B cell (primary cell): ENCODE measurements at regions not wholly inside any gene's neighbourhood (a gene's known extent, or its start where the extent isn't known, plus 50 kb on each side); places are given as distances from the start of the nearest gene placed in this dataset.

ENCODE experiments used
- ATAC-seq: fragments of 200-7000 bp; cut with Tn5 transposase; one replicate; pipeline ENCODE4 v1.10.0; 2021; ENCODE audit warnings: low read depth, mild to moderate bottlenecking, moderate number of reproducible peaks, moderate library complexity
- CTCF ChIA-PET: fragments of 350-600 bp; sonication (Branson Sonifier 250); formaldehyde crosslinking; loops from one replicate; lab custom pipeline; 2021; ENCODE audit warnings: antibody characterized with exemption, inconsistent platforms; lab: Charles Lee
- POLR2A ChIA-PET: fragments of 350-600 bp; sonication (Branson Sonifier 250); formaldehyde crosslinking; loops from one replicate; lab custom pipeline; 2021; ENCODE audit warnings: antibody characterized with exemption; lab: Charles Lee
- DNase-seq: peaks from one replicate; pipeline ENCODE4 v3.0.0; 2013
- H2AFZ ChIP-seq: 2 replicates; pipeline ENCODE4 v1.6.1; 2012; ENCODE audit warnings: mild to moderate bottlenecking, low read depth, low read length; ENCODE audit not compliant: insufficient read depth, poor library complexity, severe bottlenecking
- H3K27ac ChIP-seq, 2 donors: 1 replicate in 1 of 2; 2 replicates in 1 of 2; pipeline ENCODE4 v1.5.1; 2012 to 2013; ENCODE audit warnings: low read length in 2 of 2, mild to moderate bottlenecking in 2 of 2, moderate library complexity in 1 of 2
- H3K27me3 ChIP-seq, 4 experiments: fragments of 200-600 bp in 1 of 4; sonication (generic) in 1 of 4; replicated peaks in 1 of 4; 1 replicate in 2 of 4; 2 replicates in 2 of 4; pipeline versions ENCODE4 v1.6.1 to v1.7.0; 2013 to 2016; ENCODE audit warnings: low read length in 3 of 4, mild to moderate bottlenecking in 2 of 4, mixed read lengths in 1 of 4, moderate library complexity in 1 of 4; ENCODE audit not compliant: insufficient read depth in 4 of 4, control insufficient read depth in 3 of 4; ENCODE audit errors: control extremely low read depth in 1 of 4
- H3K36me3 ChIP-seq, 2 experiments: replicated peaks in 1 of 2; 1 replicate in 1 of 2; 2 replicates in 1 of 2; pipeline versions ENCODE4 v1.6.1 to v1.7.1; 2013; ENCODE audit warnings: low read length in 1 of 2; ENCODE audit not compliant: insufficient read depth in 2 of 2, control insufficient read depth in 1 of 2; ENCODE audit errors: control extremely low read depth in 1 of 2, extremely low read depth in 1 of 2
- H3K4me1 ChIP-seq, 2 donors: fragments of 200-600 bp in 1 of 2; sonication (generic) in 1 of 2; 1 replicate in 1 of 2; 2 replicates in 1 of 2; pipeline versions ENCODE4 v1.5.1 to v1.6.1; 2013 to 2017; ENCODE audit warnings: low read length in 2 of 2; ENCODE audit not compliant: control insufficient read depth in 2 of 2, insufficient read depth in 2 of 2
- H3K4me2 ChIP-seq: replicated peaks from 2 replicates; pipeline ENCODE3; 2012; ENCODE audit warnings: mild to moderate bottlenecking, low read depth, low read length; ENCODE audit not compliant: poor library complexity, severe bottlenecking
- H3K4me3 ChIP-seq, 5 experiments: fragments of 200-600 bp in 1 of 5; sonication (generic) in 1 of 5; 1 replicate in 3 of 5; 2 replicates in 2 of 5; pipeline versions ENCODE4 v1.5.1 to v1.7.0; 2011 to 2016; ENCODE audit warnings: low read length in 4 of 5, mild to moderate bottlenecking in 4 of 5, low read depth in 2 of 5, control low read depth in 1 of 5, moderate library complexity in 1 of 5; ENCODE audit not compliant: insufficient read depth in 1 of 5; ENCODE audit errors: control extremely low read depth in 1 of 5, extremely low read depth in 1 of 5
- H3K79me2 ChIP-seq: fragments of 200-600 bp; sonication (generic); one replicate; pipeline ENCODE4 v1.6.0; 2016; ENCODE audit warnings: low read length; ENCODE audit not compliant: control insufficient read depth, insufficient read depth
- H3K9ac ChIP-seq: fragments of 200-600 bp; sonication (generic); 2 replicates; pipeline ENCODE4 v1.6.1; 2017; ENCODE audit warnings: mild to moderate bottlenecking, low read length, moderate library complexity
- H3K9me3 ChIP-seq, 3 donors: one replicate each; pipeline versions ENCODE4 v1.6.1 to v1.7.1; 2013; ENCODE audit warnings: low read length in 2 of 3; ENCODE audit not compliant: control insufficient read depth in 2 of 3, insufficient read depth in 1 of 3; ENCODE audit errors: control extremely low read depth in 1 of 3
- H4K20me1 ChIP-seq: 2 replicates; pipeline ENCODE4 v1.6.0; 2012; ENCODE audit warnings: mild to moderate bottlenecking, low read length; ENCODE audit not compliant: insufficient read depth, control insufficient read depth, poor library complexity, severe bottlenecking
- H3K27ac Mint-ChIP-seq: one replicate; pipeline ENCODE4 v1.8.0; 2021; ENCODE audit warnings: mixed read lengths
- H3K27me3 Mint-ChIP-seq: one replicate; pipeline ENCODE4 v1.8.0; 2021; ENCODE audit warnings: mixed read lengths
- H3K4me1 Mint-ChIP-seq: one replicate; pipeline ENCODE4 v1.8.0; 2021; ENCODE audit warnings: mixed read lengths
- H3K4me3 Mint-ChIP-seq: one replicate; pipeline ENCODE4 v1.8.0; 2021; ENCODE audit warnings: mixed read lengths
- H3K9me3 Mint-ChIP-seq: one replicate; pipeline ENCODE4 v1.8.0; 2022; ENCODE audit warnings: mixed read lengths; ENCODE audit not compliant: insufficient read depth
- EZH2 ChIP-seq: IDR thresholded peaks from 2 replicates; pipeline ENCODE4 v1.6.1; 2012; ENCODE audit warnings: borderline replicate concordance, low read depth, mild to moderate bottlenecking, moderate library complexity, low read length; ENCODE audit not compliant: insufficient read depth, poor library complexity, severe bottlenecking
- WGBS: methylation state at CpG from one replicate; pipeline ENCODE4 v1.1.5; 2013; ENCODE audit warnings: missing lambda C conversion rate; ENCODE audit not compliant: insufficient coverage; 5-methylcytosine and 5-hydroxymethylcytosine counted together
- intact Hi-C: fragments of 100-400 bp; cut with micrococcal nuclease; formaldehyde crosslinking; loops from one replicate; pipeline ENCODE4 v1.10.0; 2022
- TF ChIP-seq, protein P1 (sequence below): fragments of 200-600 bp; IDR thresholded peaks from one replicate; pipeline ENCODE4 v1.8.0; 2022; ENCODE audit warnings: antibody characterized with exemption, mild to moderate bottlenecking

DNA sequence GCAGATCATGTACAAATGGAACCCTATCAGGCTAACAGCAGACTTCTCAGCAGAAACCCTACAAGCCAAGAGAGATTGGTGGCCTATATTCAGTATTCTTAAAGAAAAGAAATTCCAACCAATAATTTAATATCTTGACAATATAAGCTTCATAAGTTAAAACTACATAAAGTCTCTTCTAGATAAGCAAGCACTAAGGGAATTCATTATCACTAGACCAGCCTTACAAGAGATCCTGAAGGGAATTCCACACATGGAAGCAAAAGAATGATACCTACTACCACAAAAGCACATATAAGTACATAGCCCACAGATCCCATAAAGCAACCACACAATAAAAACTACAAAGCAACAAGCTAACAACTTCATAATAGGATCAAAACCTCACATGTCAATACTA is 60.4 kb upstream of the SCAF11 start:
- POLR2A ChIA-PET = no interaction called here
- CTCF ChIA-PET = no interaction called here
- no peak overlapping the region for H3K4me3 ChIP-seq
- H3K9ac ChIP-seq = no peak overlapping the region
- H3K27ac ChIP-seq = no peak overlapping the region
- ATAC-seq (no peak), DNase-seq (no peak)
- Mint-ChIP-seq H3K27me3 (peaks cover 3% of the 10 kb centered on the region), H3K4me1 (no peaks in the 10 kb centered on the region), H3K27ac (no peak overlapping the region), H3K9me3 (peaks cover 13% of the 10 kb centered on the region), H3K4me3 (no peak overlapping the region)
- H3K36me3 ChIP-seq = no peaks in the 10 kb centered on the region
- no peak overlapping the region for H3K4me2 ChIP-seq
- no peaks in the 10 kb centered on the region for H4K20me1 ChIP-seq
- H3K9me3 ChIP-seq = peaks cover 3 to 28% (median 27%) of the 10 kb centered on the region in 3 donors
- H3K27me3 ChIP-seq = no peaks in the 10 kb centered on the region
- H3K79me2 ChIP-seq = no peaks in the 10 kb centered on the region
- H2AFZ ChIP-seq = no peak overlapping the region
- intact Hi-C loops = no loop called here
- H3K4me1 ChIP-seq = no peaks in the 10 kb centered on the region
- TF ChIP-seq, protein P1, sequence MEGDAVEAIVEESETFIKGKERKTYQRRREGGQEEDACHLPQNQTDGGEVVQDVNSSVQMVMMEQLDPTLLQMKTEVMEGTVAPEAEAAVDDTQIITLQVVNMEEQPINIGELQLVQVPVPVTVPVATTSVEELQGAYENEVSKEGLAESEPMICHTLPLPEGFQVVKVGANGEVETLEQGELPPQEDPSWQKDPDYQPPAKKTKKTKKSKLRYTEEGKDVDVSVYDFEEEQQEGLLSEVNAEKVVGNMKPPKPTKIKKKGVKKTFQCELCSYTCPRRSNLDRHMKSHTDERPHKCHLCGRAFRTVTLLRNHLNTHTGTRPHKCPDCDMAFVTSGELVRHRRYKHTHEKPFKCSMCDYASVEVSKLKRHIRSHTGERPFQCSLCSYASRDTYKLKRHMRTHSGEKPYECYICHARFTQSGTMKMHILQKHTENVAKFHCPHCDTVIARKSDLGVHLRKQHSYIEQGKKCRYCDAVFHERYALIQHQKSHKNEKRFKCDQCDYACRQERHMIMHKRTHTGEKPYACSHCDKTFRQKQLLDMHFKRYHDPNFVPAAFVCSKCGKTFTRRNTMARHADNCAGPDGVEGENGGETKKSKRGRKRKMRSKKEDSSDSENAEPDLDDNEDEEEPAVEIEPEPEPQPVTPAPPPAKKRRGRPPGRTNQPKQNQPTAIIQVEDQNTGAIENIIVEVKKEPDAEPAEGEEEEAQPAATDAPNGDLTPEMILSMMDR = no peak

DNA sequence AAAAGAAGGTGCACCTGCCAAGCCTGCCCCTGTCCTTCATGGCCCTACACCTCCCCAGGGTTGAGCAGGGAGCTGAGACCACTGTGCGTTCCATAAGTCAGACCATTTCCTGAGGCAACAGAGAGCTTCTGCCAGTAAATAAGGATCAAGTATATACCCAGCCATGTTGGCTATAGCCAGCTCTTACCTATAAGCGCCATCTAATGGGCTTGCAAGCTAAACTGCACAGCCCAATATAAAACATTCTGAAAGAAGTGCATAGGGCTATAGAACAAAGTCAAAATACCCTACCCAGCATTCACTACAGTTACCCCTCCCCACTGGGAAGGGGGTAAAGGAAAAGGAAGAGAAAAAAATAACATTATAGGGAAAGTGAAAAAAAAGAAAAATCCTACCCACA is 59.3 kb upstream of the SCAF11 start:
- WGBS = 0% methylated on average over 1 of the region's 2 CpGs
- Histone ChIP-seq H3K9me3 (peaks cover 3 to 29% (median 27%) of the 10 kb centered on the region in 3 donors), H3K4me2 (no peak overlapping the region), H2AFZ (no peak overlapping the region), H3K4me1 (no peaks in the 10 kb centered on the region), H4K20me1 (no peaks in the 10 kb centered on the region), H3K27me3 (no peaks in the 10 kb centered on the region), H3K4me3 (no peak overlapping the region), H3K36me3 (no peaks in the 10 kb centered on the region), H3K27ac (no peak overlapping the region), H3K9ac (no peak overlapping the region), H3K79me2 (no peaks in the 10 kb centered on the region)
- POLR2A ChIA-PET = no interaction called here
- intact Hi-C loops = no loop called here
- Mint-ChIP-seq H3K9me3 (peaks cover 13% of the 10 kb centered on the region), H3K4me3 (no peak overlapping the region), H3K27ac (no peak overlapping the region), H3K27me3 (peaks cover 3% of the 10 kb centered on the region), H3K4me1 (no peaks in the 10 kb centered on the region)
- ATAC-seq (no peak), DNase-seq (no peak)
- TF ChIP-seq EZH2 = no peak
- TF ChIP-seq, protein P1 = no peak
- CTCF ChIA-PET = interaction anchor here (0.6 kb wide), 1 partner anchor 812 kb away, joined by 3 read pairs; no protein-coding TSS in a partner anchor
